CD14-positive monocyte (primary cell): ENCODE measurements at regions not wholly inside any gene's neighbourhood (a gene's known extent, or its start where the extent isn't known, plus 50 kb on each side); places are given as distances from the start of the nearest gene placed in this dataset.

Experiments
- DNase-seq, 3 donors: peaks; one replicate each; pipeline ENCODE4 v3.0.0-alpha.2; 2011 to 2022
- H2AFZ ChIP-seq: 2 replicates; pipeline ENCODE4 v1.6.0; 2012; ENCODE audit warnings: mild to moderate bottlenecking, low read depth, low read length, inconsistent platforms; ENCODE audit not compliant: insufficient read depth, poor library complexity, severe bottlenecking
- H3K27ac ChIP-seq, 2 donors: 1 replicate in 1 of 2; 2 replicates in 1 of 2; pipeline ENCODE4 v1.5.1; 2012 to 2013; ENCODE audit warnings: low read length in 2 of 2, control low read depth in 1 of 2, inconsistent platforms in 1 of 2, low read depth in 1 of 2, mild to moderate bottlenecking in 1 of 2
- H3K27me3 ChIP-seq, 2 donors: one replicate each; pipeline versions ENCODE4 v1.6.0 to v1.6.1; 2011 to 2013; ENCODE audit warnings: low read length in 2 of 2; ENCODE audit not compliant: control insufficient read depth in 2 of 2, insufficient read depth in 2 of 2
- H3K36me3 ChIP-seq, 2 donors: replicated peaks in 1 of 2; 1 replicate in 1 of 2; 2 replicates in 1 of 2; pipeline versions ENCODE4 v1.5.1 to v1.6.1; 2012 to 2013; ENCODE audit warnings: low read length in 2 of 2, control low read depth in 1 of 2, inconsistent platforms in 1 of 2, mild to moderate bottlenecking in 1 of 2; ENCODE audit not compliant: insufficient read depth in 2 of 2, control insufficient read depth in 1 of 2
- H3K4me1 ChIP-seq, 2 donors: 1 replicate in 1 of 2; 2 replicates in 1 of 2; pipeline versions ENCODE4 v1.5.1 to v1.6.1; 2012 to 2013; ENCODE audit warnings: low read length in 2 of 2, control low read depth in 1 of 2, inconsistent platforms in 1 of 2, mild to moderate bottlenecking in 1 of 2, moderate library complexity in 1 of 2; ENCODE audit not compliant: insufficient read depth in 2 of 2, control insufficient read depth in 1 of 2
- H3K4me2 ChIP-seq: replicated peaks from 2 replicates; pipeline ENCODE3; 2012; ENCODE audit warnings: low read length, moderate library complexity, mild to moderate bottlenecking; ENCODE audit not compliant: poor library complexity, severe bottlenecking; ENCODE audit errors: extremely low read depth
- H3K4me3 ChIP-seq, 3 experiments: fragments of 200-600 bp in 1 of 3; sonication (generic) in 1 of 3; replicated peaks in 1 of 3; 1 replicate in 2 of 3; 2 replicates in 1 of 3; pipeline ENCODE4 v1.5.1; 2011 to 2013; ENCODE audit warnings: low read length in 3 of 3, mild to moderate bottlenecking in 3 of 3, control low read depth in 2 of 3, low read depth in 2 of 3, inconsistent platforms in 1 of 3, moderate library complexity in 1 of 3
- H3K79me2 ChIP-seq: 2 replicates; pipeline ENCODE4 v1.6.0; 2012; ENCODE audit warnings: mild to moderate bottlenecking, control low read depth, inconsistent platforms, low read length, moderate library complexity; ENCODE audit not compliant: insufficient read depth
- H3K9ac ChIP-seq: 2 replicates; pipeline ENCODE4 v1.6.0; 2017; ENCODE audit warnings: low read length, mild to moderate bottlenecking; ENCODE audit not compliant: insufficient read depth, poor library complexity, severe bottlenecking
- H3K9me3 ChIP-seq, 2 donors: replicated peaks in 1 of 2; 1 replicate in 1 of 2; 2 replicates in 1 of 2; pipeline versions ENCODE4 v1.5.1 to v1.6.1; 2012 to 2013; ENCODE audit warnings: low read length in 2 of 2, control low read depth in 1 of 2; ENCODE audit not compliant: control insufficient read depth in 1 of 2, insufficient read depth in 1 of 2
- H4K20me1 ChIP-seq: 2 replicates; pipeline ENCODE4 v1.6.0; 2012; ENCODE audit warnings: mild to moderate bottlenecking, low read length, control low read depth, moderate library complexity; ENCODE audit not compliant: insufficient read depth
- H3K27ac Mint-ChIP-seq, 7 donors: one replicate each; pipeline ENCODE4 v1.8.0; 2020; ENCODE audit warnings: mild to moderate bottlenecking in 7 of 7, mixed read lengths in 7 of 7, moderate library complexity in 6 of 7, inconsistent platforms in 2 of 7
- H3K27me3 Mint-ChIP-seq, 3 donors: one replicate each; pipeline ENCODE4 v1.8.0; 2021 to 2022; ENCODE audit warnings: low read depth in 3 of 3, mild to moderate bottlenecking in 3 of 3, mixed read lengths in 3 of 3, moderate library complexity in 3 of 3, inconsistent platforms in 1 of 3
- H3K36me3 Mint-ChIP-seq, 2 donors: one replicate each; pipeline ENCODE4 v1.8.0; 2020; ENCODE audit warnings: mixed read lengths in 2 of 2, inconsistent platforms in 1 of 2, mild to moderate bottlenecking in 1 of 2
- H3K4me1 Mint-ChIP-seq: one replicate; pipeline ENCODE4 v1.8.0; 2020; ENCODE audit warnings: mild to moderate bottlenecking, mixed read lengths
- H3K4me3 Mint-ChIP-seq, 2 donors: one replicate each; pipeline ENCODE4 v1.8.0; 2020; ENCODE audit warnings: mild to moderate bottlenecking in 2 of 2, mixed read lengths in 2 of 2, moderate library complexity in 1 of 2
- H3K9me3 Mint-ChIP-seq, 7 donors: one replicate each; pipeline ENCODE4 v1.8.0; 2020 to 2022; ENCODE audit warnings: mixed read lengths in 7 of 7, mild to moderate bottlenecking in 6 of 7, moderate library complexity in 6 of 7, inconsistent platforms in 2 of 7
- WGBS: methylation state at CpG from one replicate; pipeline ENCODE4 v1.1.5; 2013; ENCODE audit warnings: missing lambda C conversion rate; ENCODE audit not compliant: insufficient coverage; 5-methylcytosine and 5-hydroxymethylcytosine counted together
- intact Hi-C, 2 donors: fragments of 100-400 bp; cut with micrococcal nuclease; formaldehyde crosslinking; loops; one replicate each; pipeline versions ENCODE4 v1.15.0 to v1.15.1; 2023
- TF ChIP-seq, protein P1 (sequence below): fragments of 200-600 bp; IDR thresholded peaks from one replicate; pipeline ENCODE4 v1.8.0; 2022; ENCODE audit warnings: antibody characterized with exemption, mild to moderate bottlenecking

- Mint-ChIP-seq H3K4me1 (no peaks in the 10 kb centered on the region), H3K9me3 (peaks cover 0 to 11% (median 2%) of the 10 kb centered on the region in 7 donors), H3K27me3 (peaks cover 0 to 4% (median 0%) of the 10 kb centered on the region in 3 donors), H3K36me3 (no peaks in the 10 kb centered on the region), H3K4me3 (no peak overlapping the region), H3K27ac (no peak overlapping the region)
- intact Hi-C loops: no loop called here
- Histone ChIP-seq H3K36me3 (no peaks in the 10 kb centered on the region), H4K20me1 (no peaks in the 10 kb centered on the region), H3K4me2 (no peak overlapping the region), H3K27ac (no peak overlapping the region), H3K79me2 (no peaks in the 10 kb centered on the region), H3K9ac (no peak overlapping the region), H3K27me3 (no peaks in the 10 kb centered on the region), H3K4me1 (no peaks in the 10 kb centered on the region), H3K9me3 (no peaks in the 10 kb centered on the region), H2AFZ (no peak overlapping the region), H3K4me3 (no peak overlapping the region)
- WGBS: no CpG with 5 or more reads among the region's 2 CpGs
- TF ChIP-seq, protein P1, sequence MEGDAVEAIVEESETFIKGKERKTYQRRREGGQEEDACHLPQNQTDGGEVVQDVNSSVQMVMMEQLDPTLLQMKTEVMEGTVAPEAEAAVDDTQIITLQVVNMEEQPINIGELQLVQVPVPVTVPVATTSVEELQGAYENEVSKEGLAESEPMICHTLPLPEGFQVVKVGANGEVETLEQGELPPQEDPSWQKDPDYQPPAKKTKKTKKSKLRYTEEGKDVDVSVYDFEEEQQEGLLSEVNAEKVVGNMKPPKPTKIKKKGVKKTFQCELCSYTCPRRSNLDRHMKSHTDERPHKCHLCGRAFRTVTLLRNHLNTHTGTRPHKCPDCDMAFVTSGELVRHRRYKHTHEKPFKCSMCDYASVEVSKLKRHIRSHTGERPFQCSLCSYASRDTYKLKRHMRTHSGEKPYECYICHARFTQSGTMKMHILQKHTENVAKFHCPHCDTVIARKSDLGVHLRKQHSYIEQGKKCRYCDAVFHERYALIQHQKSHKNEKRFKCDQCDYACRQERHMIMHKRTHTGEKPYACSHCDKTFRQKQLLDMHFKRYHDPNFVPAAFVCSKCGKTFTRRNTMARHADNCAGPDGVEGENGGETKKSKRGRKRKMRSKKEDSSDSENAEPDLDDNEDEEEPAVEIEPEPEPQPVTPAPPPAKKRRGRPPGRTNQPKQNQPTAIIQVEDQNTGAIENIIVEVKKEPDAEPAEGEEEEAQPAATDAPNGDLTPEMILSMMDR: no peak
- no peak for DNase-seq
Measured at GRCh38 chr3:64805978-64806377, 118.2 kb upstream of the ADAMTS9 start.

DNA sequence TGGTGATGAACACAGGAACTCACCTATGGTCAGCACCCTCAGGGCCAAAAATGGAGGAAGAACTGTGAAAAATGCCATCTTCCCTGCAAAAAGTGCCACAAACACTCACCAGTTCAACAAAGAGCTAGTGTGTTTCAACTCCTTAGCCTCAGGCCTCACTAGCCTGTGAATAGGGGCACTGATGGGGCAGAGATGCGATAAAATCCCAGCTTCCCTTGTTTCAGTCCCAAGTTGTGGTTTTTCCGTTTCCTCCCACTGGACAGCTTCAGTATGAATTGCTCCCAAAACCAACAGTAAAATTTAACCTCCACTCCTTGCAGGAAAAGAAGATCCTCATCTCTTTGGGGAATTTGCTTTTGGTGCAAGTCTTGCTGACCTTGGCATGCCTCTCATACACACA, 117.4 kb upstream of the ADAMTS9 start:
- H3K9me3 Mint-ChIP-seq: peaks cover 0 to 13% (median 2%) of the 10 kb centered on the region in 7 donors
- H3K27ac Mint-ChIP-seq: no peak overlapping the region

More for the DNA sequence above, 117.4 kb upstream of the ADAMTS9 start:
- intact Hi-C loops: no loop called here
- no peak for DNase-seq
- Mint-ChIP-seq H3K4me1 (no peaks in the 10 kb centered on the region), H3K36me3 (no peaks in the 10 kb centered on the region), H3K4me3 (no peak overlapping the region), H3K27me3 (peaks cover 0 to 4% (median 0%) of the 10 kb centered on the region in 3 donors)
- Histone ChIP-seq H3K4me2 (no peak overlapping the region), H3K4me1 (no peaks in the 10 kb centered on the region), H3K9ac (no peak overlapping the region), H3K4me3 (no peak overlapping the region), H2AFZ (no peak overlapping the region), H3K27me3 (no peaks in the 10 kb centered on the region), H3K79me2 (no peaks in the 10 kb centered on the region), H3K36me3 (no peaks in the 10 kb centered on the region), H4K20me1 (no peaks in the 10 kb centered on the region), H3K9me3 (no peaks in the 10 kb centered on the region), H3K27ac (no peak overlapping the region)
- TF ChIP-seq, protein P1: no peak
- WGBS: 100% methylated on average over 1 of the region's 2 CpGs
